ENCODE measurements at regions not wholly inside any gene's neighbourhood (a gene's known extent, or its start where the extent isn't known, plus 50 kb on each side); places are given as distances from the start of the nearest gene placed in this dataset.

- TF ChIP-seq, protein P1, sequence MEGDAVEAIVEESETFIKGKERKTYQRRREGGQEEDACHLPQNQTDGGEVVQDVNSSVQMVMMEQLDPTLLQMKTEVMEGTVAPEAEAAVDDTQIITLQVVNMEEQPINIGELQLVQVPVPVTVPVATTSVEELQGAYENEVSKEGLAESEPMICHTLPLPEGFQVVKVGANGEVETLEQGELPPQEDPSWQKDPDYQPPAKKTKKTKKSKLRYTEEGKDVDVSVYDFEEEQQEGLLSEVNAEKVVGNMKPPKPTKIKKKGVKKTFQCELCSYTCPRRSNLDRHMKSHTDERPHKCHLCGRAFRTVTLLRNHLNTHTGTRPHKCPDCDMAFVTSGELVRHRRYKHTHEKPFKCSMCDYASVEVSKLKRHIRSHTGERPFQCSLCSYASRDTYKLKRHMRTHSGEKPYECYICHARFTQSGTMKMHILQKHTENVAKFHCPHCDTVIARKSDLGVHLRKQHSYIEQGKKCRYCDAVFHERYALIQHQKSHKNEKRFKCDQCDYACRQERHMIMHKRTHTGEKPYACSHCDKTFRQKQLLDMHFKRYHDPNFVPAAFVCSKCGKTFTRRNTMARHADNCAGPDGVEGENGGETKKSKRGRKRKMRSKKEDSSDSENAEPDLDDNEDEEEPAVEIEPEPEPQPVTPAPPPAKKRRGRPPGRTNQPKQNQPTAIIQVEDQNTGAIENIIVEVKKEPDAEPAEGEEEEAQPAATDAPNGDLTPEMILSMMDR (IDR thresholded peaks at IDR 0.05; ENCODE audit: insufficient read depth in 1 of 2, low read depth in 1 of 2, low read length in 1 of 2, severe bottlenecking in 1 of 2, unreplicated experiment in 1 of 2): no peak
- BruUV-seq (replicated peaks): no TSS peak
- H3K4me3 Mint-ChIP-seq (ENCODE audit: unreplicated experiment): no peak overlapping the region
- POLR2A ChIA-PET: no interaction called here
- H3K27ac Mint-ChIP-seq (ENCODE audit: unreplicated experiment): no peak overlapping the region
- intact Hi-C loops (cut with micrococcal nuclease; ENCODE audit: unreplicated experiment): no loop called here
- no peaks in the 10 kb centered on the region for H3K27me3 ChIP-seq (replicated peaks; ENCODE audit: control insufficient read depth, insufficient read depth, low read length)
- no peaks in the 10 kb centered on the region for H3K36me3 ChIP-seq (ENCODE audit: control insufficient read depth, insufficient read depth, low read length)
- no peaks in the 10 kb centered on the region for H3K36me3 Mint-ChIP-seq (ENCODE audit: insufficient read depth, unreplicated experiment)
- CTCF ChIA-PET: no interaction called here
- H3K4me1 Mint-ChIP-seq (ENCODE audit: low read depth, unreplicated experiment): no peaks in the 10 kb centered on the region
- DNase-seq: no peak
- no peaks in the 10 kb centered on the region for H3K4me1 ChIP-seq
- H3K27me3 Mint-ChIP-seq (ENCODE audit: insufficient read depth, unreplicated experiment): peaks cover 11% of the 10 kb centered on the region
- no peak overlapping the region for H3K4me3 ChIP-seq (ENCODE audit: low read depth, low read length)
- no peaks in the 10 kb centered on the region for H3K9me3 Mint-ChIP-seq (ENCODE audit: unreplicated experiment)
- no peaks in the 10 kb centered on the region for H3K9me3 ChIP-seq
Observed at GRCh38 chr4:153988492-153989363, 199.8 kb upstream of the SFRP2 start.

- H3K36me3 ChIP-seq (ENCODE audit: control insufficient read depth, insufficient read depth, low read length): no peaks in the 10 kb centered on the region
- no peak overlapping the region for H3K27ac Mint-ChIP-seq (ENCODE audit: unreplicated experiment)
- CTCF ChIA-PET: no interaction called here
Observed at GRCh38 chr4:153987291-153987690, 198.4 kb upstream of the SFRP2 start.

DNA sequence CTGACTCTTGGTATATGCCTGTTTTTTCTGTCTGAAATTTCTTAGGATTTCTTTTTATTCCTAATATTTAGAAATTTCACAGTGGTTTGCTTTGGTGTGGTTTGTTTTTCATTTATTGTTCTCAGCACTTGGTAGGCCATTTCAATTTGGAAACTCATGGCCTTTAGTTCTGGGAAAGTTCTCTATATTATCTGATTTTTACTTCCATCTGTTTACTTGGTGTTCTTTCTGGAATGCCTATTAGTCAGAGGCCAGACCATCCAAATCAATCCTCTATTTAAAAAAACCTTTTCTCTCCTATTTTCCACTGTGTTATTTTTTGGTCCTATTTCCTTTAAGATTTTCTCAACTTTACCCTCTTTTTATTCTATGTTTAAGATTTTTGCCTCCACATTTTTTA lies 188.1 kb upstream of the SFRP2 start:
- Mint-ChIP-seq H3K4me1 (ENCODE audit: low read depth, unreplicated experiment) (no peaks in the 10 kb centered on the region), H3K4me3 (ENCODE audit: unreplicated experiment) (no peak overlapping the region), H3K27me3 (ENCODE audit: insufficient read depth, unreplicated experiment) (peaks cover 4% of the 10 kb centered on the region), H3K36me3 (ENCODE audit: insufficient read depth, unreplicated experiment) (no peaks in the 10 kb centered on the region), H3K9me3 (ENCODE audit: unreplicated experiment) (peaks cover 42% of the 10 kb centered on the region), H3K27ac (ENCODE audit: unreplicated experiment) (no peak overlapping the region)
- no peak for DNase-seq
- BruUV-seq (replicated peaks): no TSS peak
- Histone ChIP-seq H3K4me3 (ENCODE audit: low read depth, low read length) (no peak overlapping the region), H3K4me1 (no peaks in the 10 kb centered on the region), H3K27me3 (replicated peaks; ENCODE audit: control insufficient read depth, insufficient read depth, low read length) (no peaks in the 10 kb centered on the region), H3K36me3 (ENCODE audit: control insufficient read depth, insufficient read depth, low read length) (no peaks in the 10 kb centered on the region), H3K9me3 (no peaks in the 10 kb centered on the region)
- TF ChIP-seq, protein P1 (IDR thresholded peaks at IDR 0.05; ENCODE audit: insufficient read depth in 1 of 2, low read depth in 1 of 2, low read length in 1 of 2, severe bottlenecking in 1 of 2, unreplicated experiment in 1 of 2): no peak
- intact Hi-C loops (cut with micrococcal nuclease; ENCODE audit: unreplicated experiment): no loop called here
- ChIA-PET CTCF (no interaction called here), POLR2A (no interaction called here)

More at GRCh38 chr4:153987291-153987690, 198.4 kb upstream of the SFRP2 start:
- H3K27me3 ChIP-seq (replicated peaks; ENCODE audit: control insufficient read depth, insufficient read depth, low read length): no peaks in the 10 kb centered on the region
- Mint-ChIP-seq H3K4me1 (ENCODE audit: low read depth, unreplicated experiment) (no peaks in the 10 kb centered on the region), H3K9me3 (ENCODE audit: unreplicated experiment) (no peaks in the 10 kb centered on the region), H3K36me3 (ENCODE audit: insufficient read depth, unreplicated experiment) (no peaks in the 10 kb centered on the region), H3K27me3 (ENCODE audit: insufficient read depth, unreplicated experiment) (peaks cover 17% of the 10 kb centered on the region), H3K4me3 (ENCODE audit: unreplicated experiment) (no peak overlapping the region)
- POLR2A ChIA-PET: no interaction called here
- no TSS peak for BruUV-seq (replicated peaks)
- no peak for DNase-seq
- intact Hi-C loops (cut with micrococcal nuclease; ENCODE audit: unreplicated experiment): no loop called here
- no peak overlapping the region for H3K4me3 ChIP-seq (ENCODE audit: low read depth, low read length)
- no peaks in the 10 kb centered on the region for H3K9me3 ChIP-seq
- no peaks in the 10 kb centered on the region for H3K4me1 ChIP-seq
- TF ChIP-seq, protein P1 (IDR thresholded peaks at IDR 0.05; ENCODE audit: insufficient read depth in 1 of 2, low read depth in 1 of 2, low read length in 1 of 2, severe bottlenecking in 1 of 2, unreplicated experiment in 1 of 2): no peak

Data from Caco-2 (cell line).